ENCODE measurements at regions not wholly inside any gene's neighbourhood (a gene's known extent, or its start where the extent isn't known, plus 50 kb on each side); places are given as distances from the start of the nearest gene placed in this dataset.

- DNase-seq, result no peak
These were observed 238.0 kb upstream of the SALL3 start for GRCh38 chr18:78741381-78742217.

- no peak for DNase-seq
These were observed 237.3 kb upstream of the SALL3 start for GRCh38 chr18:78742218-78742745.

- no peak for DNase-seq
These were observed 236.5 kb upstream of the SALL3 start for GRCh38 chr18:78743078-78743477.

- no peak for DNase-seq
These were observed 228.0 kb upstream of the SALL3 start for GRCh38 chr18:78751664-78752063.

- no peak for DNase-seq
These were observed 226.4 kb upstream of the SALL3 start for GRCh38 chr18:78753240-78753639.

GRCh38 chr18:78754311-78755043 is 225.1 kb upstream of the SALL3 start:
- no peak for DNase-seq

GRCh38 chr18:78757014-78757413 is 222.6 kb upstream of the SALL3 start:
- DNase-seq, result no peak

GRCh38 chr18:78758496-78758895 is 221.1 kb upstream of the SALL3 start:
- no peak for DNase-seq

- no peak for DNase-seq
These were observed 216.9 kb upstream of the SALL3 start for GRCh38 chr18:78762753-78763152.

GRCh38 chr18:78764544-78764943 is 215.1 kb upstream of the SALL3 start:
- no peak for DNase-seq

- no peak for DNase-seq
These were observed 214.5 kb upstream of the SALL3 start for GRCh38 chr18:78765142-78765541.

GRCh38 chr18:78765637-78766281 is 213.9 kb upstream of the SALL3 start:
- no peak for DNase-seq

- no peak for DNase-seq
These were observed 212.7 kb upstream of the SALL3 start for GRCh38 chr18:78766651-78767533.

- no peak for DNase-seq
These were observed 212.0 kb upstream of the SALL3 start for GRCh38 chr18:78767648-78768071.

- DNase-seq, result no peak
These were observed 211.4 kb upstream of the SALL3 start for GRCh38 chr18:78768221-78768620.

- DNase-seq, result peak in 1 of 2 experiments; percentile 12
These were observed 210.7 kb upstream of the SALL3 start for GRCh38 chr18:78768656-78769501.

GRCh38 chr18:78769502-78770105 is 210.0 kb upstream of the SALL3 start:
- peak in 1 of 2 experiments; percentile 51 for DNase-seq

- peak in 1 of 2 experiments; percentile 51 for DNase-seq
These were observed 209.3 kb upstream of the SALL3 start for GRCh38 chr18:78770139-78770822.

- no peak for DNase-seq
These were observed 208.8 kb upstream of the SALL3 start for GRCh38 chr18:78770823-78771139.
